ENCODE measurements at regions not wholly inside any gene's neighbourhood (a gene's known extent, or its start where the extent isn't known, plus 50 kb on each side); places are given as distances from the start of the nearest gene placed in this dataset.
"Not testable (repeated sequence)": the region's sequence is repeated elsewhere in the genome, so short reads cannot be mapped to it uniquely, and the experiment has no call there.

DNA sequence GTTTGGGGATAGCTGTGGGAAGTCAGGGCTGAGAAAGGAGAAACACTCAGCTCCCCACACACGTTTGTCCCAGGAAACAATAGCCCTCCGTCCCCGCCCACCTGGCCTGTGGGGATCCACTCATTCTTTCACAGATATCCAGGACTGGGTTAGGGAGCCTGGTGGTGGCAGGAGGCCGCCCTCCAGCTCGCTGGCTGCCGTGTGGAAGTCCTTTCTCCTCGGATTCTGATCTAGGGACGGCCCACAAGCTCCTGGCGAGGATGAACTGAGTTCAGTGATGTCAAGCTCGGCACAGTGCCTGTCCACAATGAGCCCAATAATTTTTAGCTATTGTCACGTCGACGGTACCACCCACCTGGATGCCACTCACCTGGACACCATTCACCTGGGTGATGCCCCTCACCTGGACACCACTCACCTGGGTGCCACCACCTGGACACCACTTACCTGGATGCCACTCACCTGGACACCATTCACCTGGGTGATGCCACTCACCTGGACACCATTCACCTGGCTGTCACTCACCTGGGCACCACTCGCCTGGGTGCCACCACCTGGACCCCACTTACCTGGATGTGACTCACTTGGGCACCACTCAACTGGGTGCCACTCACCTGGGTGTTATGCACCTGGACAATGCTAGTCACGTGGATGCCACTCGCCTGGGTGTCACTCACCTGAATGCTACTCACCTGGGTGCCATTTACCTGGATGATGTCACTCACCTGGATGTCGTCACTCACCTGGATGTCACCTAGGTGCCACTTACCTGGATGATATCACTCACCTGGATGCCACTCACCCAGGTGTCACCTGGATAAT is 172.5 kb upstream of the FOXF1 start:
- DNase-seq, result no peak

DNA sequence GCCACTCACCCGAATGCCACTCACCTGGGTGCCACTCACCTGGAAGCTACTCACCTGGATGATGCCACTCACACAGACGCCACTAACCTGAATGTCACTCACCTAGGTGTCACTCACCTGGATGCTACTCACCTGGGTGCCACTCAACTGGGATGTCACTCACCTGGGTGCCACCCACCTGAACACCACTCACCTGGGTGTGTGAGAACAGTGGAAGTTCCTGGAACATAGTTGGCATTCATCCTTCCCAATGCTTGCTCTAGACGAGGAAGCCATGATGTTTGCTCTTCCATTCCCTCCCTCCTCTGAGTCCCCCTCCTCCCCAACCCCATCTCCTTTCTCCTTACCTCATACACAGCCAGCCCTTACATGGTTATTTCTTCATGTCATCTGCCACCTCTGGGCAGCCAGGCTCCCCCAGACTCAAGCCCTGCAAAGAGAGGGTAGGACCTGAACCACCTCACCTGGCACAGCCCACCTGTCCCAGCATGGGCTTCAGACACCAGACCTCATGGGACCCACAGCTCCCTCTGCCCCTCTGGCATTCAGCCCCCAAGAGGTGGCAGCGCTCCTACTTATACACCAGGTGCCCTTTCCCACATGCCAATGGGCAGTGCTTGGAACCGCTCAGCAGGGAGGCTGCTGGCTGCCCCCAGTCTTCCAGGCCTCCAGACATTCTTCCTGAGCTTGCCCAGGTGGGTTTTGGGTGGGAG is 171.8 kb upstream of the FOXF1 start:
- no peak for DNase-seq

DNA sequence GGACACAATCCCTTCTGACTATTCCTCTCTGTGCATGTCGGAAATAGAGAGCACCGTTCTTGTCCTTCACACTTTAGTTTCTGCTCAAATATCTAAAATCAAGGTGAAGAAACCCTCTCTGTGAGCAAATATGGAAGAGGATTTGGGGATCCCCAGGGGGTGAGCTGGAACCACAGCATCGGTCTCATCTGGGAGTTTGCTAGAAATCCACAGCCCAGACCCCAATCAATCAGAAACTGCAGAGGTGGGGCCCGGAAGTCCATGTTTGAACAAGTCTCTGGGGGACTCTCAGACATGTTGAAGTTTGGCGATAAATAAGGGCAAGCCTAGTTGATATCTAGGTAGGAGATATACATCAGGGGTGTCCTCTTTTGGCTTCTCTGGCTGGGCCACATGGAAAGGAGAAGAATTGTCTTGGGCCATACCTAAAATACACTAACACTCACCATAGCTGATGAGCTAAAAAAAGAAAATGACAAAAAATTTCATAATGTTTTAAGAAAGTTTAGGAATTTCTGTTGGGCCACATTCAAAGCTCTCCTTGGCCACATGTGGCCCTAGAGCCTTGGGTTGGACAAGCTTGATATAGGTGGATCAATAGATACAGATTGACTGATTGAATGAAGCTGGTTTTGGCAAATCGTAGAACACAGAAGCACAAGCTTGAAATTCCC is 168.0 kb upstream of the FOXF1 start:
- DNase-seq, result no peak

DNA sequence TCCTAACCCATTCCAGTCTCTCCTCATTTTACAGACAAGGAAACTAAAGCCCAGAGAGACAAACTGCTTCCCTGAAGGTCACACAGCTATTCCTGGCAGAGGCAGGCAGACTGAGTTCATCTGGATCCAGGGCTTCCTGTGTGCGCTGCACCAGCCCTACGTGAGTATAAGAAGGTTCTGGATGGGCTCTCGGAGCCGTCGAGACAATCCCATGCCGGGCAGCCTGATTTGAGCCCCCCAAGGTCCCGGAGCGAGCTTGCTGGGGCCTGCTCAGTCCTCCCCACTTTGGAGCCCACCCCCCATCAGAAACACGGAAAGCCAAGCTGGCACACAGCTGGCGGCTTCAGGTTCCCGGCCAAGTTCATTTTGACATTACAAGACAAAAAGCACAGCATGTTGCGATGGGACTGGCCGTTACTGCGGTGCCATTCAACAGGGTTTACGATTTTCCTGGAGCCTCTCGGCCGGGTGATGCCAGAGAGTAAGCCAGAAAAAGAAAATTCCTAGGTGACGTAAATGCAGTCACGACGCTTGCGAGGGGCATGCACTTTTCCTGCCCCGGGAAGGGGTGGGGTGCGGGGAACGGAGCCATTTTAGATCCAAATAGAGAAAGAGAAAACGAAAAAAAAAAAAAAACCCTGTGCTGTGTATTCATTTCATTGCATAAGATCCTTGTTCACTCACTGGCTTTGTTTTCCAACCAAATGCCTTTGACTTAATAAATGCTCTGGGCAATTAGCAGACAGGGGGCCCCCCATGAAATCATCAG is 167.1 kb upstream of the FOXF1 start:
- no peak for DNase-seq

DNA sequence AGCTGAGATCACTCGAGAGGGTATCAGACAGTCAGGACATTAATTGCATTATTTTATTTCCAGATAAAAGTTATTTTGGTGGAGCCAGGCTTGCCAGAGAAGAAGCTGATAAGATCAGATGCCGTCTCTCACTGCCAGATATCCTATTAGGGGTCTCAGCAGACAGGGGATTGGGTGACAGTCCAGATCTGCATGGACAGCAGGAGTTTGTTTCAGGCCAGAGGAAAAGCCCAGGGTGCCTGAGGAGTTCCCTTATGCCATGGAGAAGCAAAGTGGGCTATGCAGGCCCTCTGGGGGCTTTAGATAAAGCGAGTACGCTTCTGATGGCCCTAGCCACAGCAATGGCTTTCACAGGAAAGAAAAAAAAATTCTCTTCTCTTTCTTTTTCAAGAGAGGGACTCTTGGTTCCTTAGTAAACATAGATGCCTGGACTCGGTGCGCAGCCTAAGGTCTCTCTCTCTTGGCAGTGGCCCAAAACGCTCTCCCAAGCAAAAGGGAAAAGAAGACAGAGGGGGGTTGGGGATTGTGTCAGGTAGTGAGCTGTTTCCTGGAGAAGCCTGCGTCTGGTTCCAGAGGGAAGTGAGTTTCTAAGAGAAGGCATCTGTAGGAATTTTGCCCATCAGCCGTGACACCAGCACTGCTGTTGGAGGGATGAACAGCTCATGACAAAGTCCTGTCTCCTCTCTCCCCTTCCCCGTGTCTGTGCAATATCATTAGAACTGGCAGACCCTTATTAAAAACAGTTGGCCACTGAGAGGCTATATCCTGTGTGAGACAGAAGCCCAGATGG is 166.3 kb upstream of the FOXF1 start:
- DNase-seq, result no peak

DNA sequence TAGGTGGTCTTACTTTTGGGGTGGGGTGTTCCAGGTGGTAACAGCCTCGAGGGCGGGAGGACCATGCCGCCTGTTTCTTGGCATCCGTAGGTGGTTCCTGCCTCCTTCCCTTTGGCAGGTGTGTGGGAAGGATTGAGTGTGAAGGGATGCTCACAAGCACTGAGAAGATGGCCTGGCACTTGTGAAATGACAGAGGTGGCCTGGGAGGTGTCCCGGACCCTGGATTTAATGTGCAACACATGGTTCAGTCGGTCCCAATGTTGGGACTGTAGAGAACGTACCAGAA is 165.8 kb upstream of the FOXF1 start:
- DNase-seq, result no peak

DNA sequence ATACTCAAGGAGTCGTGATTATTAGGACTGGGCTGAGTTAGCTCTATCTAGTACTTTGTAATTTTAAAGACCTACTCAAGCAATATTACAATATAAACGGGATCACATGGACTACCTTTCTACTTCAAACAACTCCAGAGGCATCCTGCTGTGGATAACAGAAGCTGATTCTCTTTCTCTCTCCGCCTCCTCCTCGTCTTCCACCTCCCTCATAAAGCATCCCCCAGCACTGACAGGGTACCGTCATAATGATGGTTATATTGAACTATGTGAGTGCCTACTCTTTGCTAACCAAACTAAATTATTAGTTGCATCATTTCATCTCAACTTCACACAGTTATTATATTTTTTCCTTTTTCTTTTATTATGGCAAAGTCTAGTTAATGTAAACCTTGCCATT is 165.4 kb upstream of the FOXF1 start:
- no peak for DNase-seq

DNA sequence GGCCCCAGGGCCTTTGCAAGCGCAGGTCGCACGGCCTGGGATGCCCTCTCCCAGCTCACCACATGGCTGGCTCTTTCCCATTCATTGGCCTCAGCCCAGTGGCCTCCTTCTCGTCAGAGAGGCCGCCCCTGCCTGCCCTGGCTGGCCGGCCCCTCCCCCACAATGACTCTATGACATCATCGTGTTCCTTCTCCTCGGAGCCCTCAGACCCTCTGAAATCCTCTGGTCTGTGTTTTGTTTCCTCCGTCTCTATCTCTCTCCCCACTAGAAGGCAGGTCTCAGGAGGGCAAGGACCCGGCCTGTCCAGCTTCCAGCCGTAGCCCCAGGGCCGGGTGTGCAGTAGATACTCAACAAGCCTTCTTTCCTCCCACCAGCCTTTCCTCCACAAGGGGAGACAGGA is 164.8 kb upstream of the FOXF1 start:
- DNase-seq, result no peak

DNA sequence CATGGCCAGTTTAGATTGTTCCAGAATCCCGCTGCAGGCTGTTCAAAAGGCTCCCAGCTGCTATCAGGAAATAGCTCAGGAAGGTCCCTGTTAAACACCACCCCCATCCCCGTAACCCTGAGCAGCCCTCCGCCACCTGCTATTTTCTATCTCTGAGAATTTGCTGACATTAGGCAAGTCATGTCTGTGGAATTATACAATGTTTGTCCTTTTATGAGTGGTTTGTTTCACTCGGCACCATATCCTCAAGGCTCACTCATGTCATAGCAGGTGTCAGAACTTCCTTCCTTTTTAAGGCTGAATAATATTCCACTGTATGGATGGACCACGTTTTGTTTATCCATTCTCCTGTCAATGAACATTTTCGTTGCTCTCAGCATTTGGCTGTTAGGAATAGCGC is 164.3 kb upstream of the FOXF1 start:
- no peak for DNase-seq

DNA sequence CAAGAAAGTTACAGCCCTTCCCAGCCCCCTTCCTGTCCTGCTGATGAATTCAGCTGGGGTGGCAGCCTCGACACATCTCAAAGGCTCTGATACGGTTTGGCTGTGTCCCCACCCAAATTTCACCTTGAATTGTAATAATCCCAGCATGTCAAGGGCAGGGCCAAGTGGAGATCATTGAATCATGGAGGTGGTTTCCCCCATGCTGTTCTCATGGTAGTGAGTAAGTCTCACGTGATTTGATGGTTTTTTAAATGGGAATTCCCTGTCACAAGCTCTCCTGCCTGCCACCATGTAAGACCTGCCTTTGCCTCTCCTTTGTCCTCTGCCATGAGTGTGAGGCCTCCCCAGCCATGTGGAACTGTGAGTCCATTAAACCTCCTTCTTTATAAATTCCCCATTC is 163.2 kb upstream of the FOXF1 start:
- DNase-seq, result no peak

DNA sequence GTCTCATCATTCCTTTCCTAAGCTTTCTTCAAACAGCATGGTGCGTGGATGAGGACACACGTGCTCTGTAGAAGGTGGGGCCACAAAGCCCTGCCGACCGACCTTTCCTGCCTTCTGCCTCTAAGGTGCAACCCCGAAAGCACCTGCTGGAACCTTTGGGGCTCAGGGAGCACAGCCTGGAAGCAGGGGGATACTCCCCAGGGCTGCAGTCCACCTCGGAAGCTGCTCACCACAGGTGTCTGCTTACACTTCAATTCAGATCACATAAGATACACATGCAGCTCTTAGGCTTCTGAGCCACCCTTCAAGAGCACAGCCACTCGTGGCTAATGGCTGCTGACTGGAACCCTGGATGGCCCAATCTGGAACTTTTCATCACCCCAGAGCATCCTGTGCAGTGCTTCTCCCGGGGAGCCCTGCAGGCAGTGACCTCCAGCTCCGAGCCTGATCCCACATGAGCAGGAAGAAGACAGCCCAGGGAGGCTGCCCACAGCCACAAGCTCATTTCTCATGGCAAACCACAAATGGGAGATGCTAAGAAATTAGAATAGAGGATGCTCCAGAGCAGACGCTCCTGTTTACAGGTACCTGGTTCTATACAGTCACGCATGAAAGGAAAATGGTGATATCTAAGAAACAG is 162.3 kb upstream of the FOXF1 start:
- no peak for DNase-seq

DNA sequence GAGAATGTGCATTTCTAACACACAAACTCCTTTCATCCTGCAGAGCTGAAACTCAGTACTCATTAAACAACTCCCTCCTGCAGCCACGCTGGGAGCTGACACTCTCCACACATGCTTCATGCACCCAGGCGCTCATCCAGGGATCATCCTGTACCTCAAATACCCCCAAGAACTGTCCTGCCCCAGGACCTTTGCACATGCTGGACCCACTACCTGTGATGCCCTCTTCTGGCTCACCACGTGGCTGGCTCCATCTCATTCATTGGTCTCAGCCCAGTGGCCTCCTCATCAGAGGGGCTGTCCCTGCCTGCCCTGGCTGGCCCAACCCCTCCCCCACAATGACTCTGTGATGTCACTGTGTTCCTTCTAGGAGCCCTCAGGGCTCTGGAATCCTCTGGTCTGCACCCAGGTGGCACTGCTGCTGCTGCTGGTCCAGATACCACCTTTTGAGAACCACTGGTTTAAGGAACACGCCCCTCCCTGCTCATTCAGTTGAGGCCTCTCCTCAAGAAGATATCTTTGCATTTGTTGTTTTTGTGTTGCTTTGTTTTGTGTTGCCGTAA is 160.9 kb upstream of the FOXF1 start:
- no peak for DNase-seq

DNA sequence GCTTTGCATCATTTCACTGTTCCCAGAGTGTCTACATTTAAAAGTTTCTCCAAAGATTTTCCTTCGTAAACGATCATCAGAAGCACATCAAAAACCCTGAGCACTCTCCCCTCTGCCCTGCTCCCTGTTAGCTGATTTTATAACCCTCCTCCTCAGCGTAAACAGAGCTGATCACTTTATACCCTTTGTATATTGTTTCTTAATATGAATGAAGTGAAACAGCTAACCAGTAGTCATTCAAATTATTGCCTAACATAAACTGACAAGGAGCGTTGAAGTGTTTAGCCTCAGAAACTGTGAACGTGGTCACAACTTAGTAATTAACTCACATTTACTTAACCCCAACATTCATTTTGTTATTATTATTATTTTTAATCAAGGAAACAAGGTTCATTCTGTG is 160.0 kb upstream of the FOXF1 start:
- DNase-seq, result no peak

DNA sequence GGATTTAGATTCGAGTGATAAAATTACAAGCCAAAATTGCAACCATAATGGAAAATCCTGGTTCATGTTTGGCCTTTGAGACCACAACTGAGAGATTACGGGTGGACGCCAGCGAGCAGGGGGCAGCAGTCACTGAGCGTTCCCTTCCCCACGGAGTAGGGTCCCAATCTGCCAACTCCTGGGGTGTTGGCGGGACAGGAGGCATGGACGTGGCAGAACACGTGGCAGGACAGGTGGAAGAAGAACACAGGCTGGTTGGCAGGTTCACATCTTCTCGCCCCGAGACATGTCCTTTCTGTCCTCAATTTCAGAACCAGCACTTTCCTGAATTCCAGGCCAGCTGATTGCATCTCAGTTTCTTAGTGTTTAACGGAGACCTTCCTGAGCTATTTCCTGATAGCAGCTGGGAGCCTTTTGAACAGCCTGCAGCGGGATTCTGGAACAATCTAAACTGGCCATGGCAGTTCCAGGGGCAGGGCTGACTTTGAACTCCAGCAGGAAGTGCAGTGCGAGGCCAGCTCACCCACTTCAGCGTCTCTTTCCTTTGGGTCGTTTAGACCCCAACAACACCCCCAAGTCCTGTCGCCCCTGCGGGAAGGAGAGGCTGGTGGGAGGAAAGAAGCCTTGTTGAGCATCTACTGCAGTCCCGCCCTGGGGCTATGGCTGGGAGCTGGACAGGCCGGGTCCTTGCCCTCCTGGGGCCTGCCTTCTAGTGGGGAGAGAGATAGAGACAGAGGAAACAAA is 159.1 kb upstream of the FOXF1 start:
- no peak for DNase-seq

DNA sequence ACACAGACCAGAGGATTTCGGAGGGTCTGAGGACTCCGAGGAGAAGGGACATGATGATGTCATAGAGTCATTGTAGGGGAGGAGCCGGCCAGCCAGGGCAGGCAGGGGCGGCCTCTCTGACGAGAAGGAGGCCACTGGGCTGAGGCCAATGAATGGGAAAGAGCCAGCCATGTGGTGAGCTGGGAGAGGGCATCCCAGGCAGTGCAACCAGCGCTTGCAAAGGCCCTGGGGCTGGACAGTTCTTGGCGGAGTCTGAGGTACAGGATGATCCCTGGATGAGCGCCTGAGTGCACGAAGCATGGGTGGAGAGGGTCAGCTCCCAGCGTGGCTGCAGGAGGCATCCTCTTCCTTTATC is 158.6 kb upstream of the FOXF1 start:
- DNase-seq, result not testable (repeated sequence)

DNA sequence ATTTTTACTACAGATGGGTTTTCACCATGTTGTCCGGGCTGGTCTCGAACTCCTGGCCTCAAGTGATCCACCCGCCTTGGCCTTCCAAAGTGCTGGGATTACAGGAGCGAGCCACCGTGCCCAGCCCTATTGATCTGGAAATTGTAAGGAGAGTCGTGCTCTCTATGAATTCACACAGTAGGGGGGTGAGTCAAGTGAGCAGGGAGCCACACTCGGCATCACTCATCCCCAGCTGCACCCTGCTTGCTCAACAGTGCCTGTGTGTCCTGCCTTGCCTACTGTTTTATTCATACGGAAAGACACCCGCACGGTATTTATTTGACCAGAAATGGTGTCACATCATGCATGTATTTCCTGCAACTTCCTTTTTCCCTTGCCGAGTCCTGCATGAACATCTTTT is 157.2 kb upstream of the FOXF1 start:
- DNase-seq, result no peak

DNA sequence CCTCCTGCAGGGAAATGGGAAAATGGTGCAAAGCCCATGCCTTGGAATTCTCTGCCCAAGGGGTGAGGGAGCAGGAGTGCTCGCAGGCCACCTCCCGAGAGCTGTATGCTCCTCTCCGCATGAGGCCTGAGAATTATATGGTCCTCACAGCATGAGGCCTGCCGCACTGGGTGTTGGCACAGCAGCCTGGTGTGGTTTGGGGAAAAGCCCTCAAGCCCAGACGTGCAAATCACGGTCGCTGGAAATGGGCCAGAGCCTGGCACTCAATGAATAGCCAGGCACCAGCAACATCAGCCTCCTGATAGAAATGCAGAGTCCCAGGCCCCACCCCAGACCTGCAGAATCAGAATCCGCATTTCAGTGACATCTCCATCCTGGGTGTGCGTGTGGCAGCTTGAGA is 156.4 kb upstream of the FOXF1 start:
- no peak for DNase-seq

DNA sequence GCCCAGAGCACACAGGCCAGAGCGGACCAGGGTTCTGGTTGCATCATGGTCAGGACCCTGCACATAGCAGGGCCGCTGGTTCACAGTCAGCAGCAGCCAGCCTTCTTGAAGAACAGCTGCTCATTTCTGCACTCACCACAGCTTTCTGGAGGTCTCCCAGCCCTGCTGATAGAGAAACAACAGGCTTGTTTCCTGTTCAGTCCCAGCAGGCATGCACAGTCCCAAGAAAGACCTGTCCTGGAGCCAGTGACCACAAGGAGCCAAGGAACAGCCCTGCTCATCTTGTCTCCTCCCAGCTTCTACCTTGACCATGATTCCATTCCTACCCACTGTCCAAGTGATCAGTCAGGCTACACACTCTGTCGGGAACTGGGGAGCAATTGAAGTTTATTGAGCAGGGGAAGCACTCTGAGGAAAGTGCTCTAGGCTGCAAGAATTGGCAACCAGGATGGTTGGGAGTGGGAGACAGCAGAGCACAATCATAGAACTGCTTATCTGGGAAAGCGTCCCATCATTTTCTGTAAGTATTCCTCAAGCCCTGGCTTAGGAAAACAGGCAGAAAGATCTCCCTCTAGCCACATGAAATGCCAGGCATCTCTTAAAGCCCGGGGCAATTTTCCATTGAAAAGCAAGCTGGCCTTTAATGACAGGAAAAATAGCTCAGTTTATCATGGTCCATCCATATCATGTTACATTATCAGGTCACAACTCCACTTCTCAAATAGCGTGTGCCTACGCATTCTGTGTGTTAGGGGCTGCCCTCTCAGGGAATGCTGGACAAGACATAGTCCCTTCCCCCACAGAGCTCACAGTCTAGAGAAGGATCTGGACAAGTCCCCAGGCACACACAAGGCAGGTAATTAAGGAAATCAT is 155.4 kb upstream of the FOXF1 start:
- no peak for DNase-seq

DNA sequence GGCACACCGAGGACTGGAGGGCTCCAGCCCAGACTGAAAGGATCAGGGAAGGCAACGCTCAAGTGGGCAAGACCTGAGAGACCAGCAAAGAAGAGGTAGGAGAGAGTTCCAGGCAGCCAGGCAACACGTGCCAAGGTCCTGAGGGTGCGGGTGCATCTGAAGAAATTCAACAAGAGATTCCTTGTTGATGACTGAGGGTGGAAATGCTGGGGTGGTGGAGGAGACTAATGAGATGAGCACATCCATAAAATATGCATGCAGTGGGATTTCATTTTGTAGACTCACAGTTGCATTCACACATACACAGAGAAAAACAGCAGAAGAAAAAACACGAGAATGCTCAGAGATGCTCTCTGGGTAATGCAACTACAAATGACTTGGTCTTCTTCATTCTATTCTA is 154.8 kb upstream of the FOXF1 start:
- DNase-seq, result no peak

DNA sequence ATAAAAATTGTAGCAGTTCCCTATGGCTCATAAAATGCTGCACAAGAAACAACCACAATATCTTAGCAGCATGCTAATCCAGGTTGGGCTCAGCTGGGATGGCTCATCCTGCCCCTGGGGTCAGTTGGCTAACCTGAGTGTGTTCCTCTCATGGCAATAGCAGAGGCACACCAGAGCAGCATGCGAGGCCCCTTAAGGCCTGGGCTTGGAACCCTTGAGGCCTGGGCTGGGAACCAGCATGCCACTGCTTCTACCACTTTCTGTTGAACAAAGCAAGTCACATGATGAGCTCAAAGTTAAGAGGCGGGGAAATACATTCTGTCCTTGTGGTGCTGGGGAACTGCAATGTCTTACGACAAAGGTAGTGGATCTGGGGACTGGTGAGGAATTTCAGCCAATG is 154.4 kb upstream of the FOXF1 start:
- no peak for DNase-seq

Data from CD4-positive, alpha-beta T cell treated with Interleukin-21 for 1 hour (primary cell).